ENCODE measurements at regions not wholly inside any gene's neighbourhood (a gene's known extent, or its start where the extent isn't known, plus 50 kb on each side); places are given as distances from the start of the nearest gene placed in this dataset.

- TF ChIP-seq CTCF (IDR thresholded peaks at IDR 0.05) (no peak), POLR2AphosphoS5 (IDR thresholded peaks at IDR 0.05; ENCODE audit: insufficient read depth in 1 of 2, low read depth in 1 of 2) (no peak)
Observed at GRCh38 chr22:22425356-22425755, 83.2 kb downstream of the ZNF280B start.

Data from vagina (tissue), 2 donors.